Right atrium auricular region (tissue), 2 donors: ENCODE measurements at regions not wholly inside any gene's neighbourhood (a gene's known extent, or its start where the extent isn't known, plus 50 kb on each side); places are given as distances from the start of the nearest gene placed in this dataset.
"Not testable (repeated sequence)": the region's sequence is repeated elsewhere in the genome, so short reads cannot be mapped to it uniquely, and the experiment has no call there.

Experiments used
- DNase-seq: peaks from one replicate; pipeline ENCODE4 v3.0.0-alpha.2; 2019; ENCODE audit warnings: low spot score
- H3K27ac ChIP-seq, 2 donors: fragments of 200-600 bp; sonication (generic); 1 replicate in 1 of 2; 2 replicates in 1 of 2; pipeline ENCODE4 v1.5.1; 2016 to 2019
- H3K27me3 ChIP-seq, 2 donors: fragments of 200-600 bp; sonication (generic); one replicate each; pipeline versions ENCODE4 v1.5.1 to v1.6.0; 2017 to 2019
- H3K36me3 ChIP-seq: fragments of 200-600 bp; sonication (generic); one replicate; pipeline ENCODE4 v1.5.1; 2016
- H3K4me1 ChIP-seq, 2 donors: fragments of 200-600 bp; sonication (generic); one replicate each; pipeline versions ENCODE4 v1.5.1 to v1.6.0; 2017 to 2019
- H3K4me3 ChIP-seq, 2 donors: fragments of 200-600 bp; sonication (generic); 1 replicate in 1 of 2; 2 replicates in 1 of 2; pipeline ENCODE4 v1.5.1; 2017 to 2019; ENCODE audit warnings: mild to moderate bottlenecking in 1 of 2, moderate library complexity in 1 of 2
- H3K9me3 ChIP-seq, 2 donors: fragments of 200-600 bp; sonication (generic); one replicate each; pipeline ENCODE4 v1.5.1; 2019
- TF ChIP-seq, protein P1 (sequence below), 2 donors: fragments of 200-600 bp; sonication (generic); IDR thresholded peaks; one replicate each; pipeline ENCODE4 v1.5.1; 2019; ENCODE audit warnings: antibody characterized with exemption in 2 of 2

DNA sequence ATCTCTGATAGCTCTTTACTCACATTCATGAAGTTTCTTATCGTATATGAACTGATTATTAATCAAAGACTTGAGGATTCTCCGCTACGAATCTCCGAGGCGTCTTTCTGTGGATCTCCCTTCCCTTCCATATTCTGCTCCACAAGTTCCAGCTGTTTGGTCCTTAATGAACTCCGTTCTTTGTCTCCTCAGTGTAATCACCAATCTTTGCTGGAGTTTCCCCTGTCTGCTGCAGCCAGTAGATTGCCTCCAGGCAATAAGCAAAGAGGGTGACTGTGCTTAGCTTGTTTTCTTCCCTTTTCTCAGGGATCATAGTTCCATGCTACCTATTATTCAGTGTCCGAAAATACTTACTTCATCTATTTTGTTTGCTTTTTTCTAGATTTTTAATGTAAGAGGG is 169.6 kb upstream of the FOLH1 start:
- no peak for DNase-seq
- Histone ChIP-seq H3K4me3 (no peak overlapping the region), H3K27me3 (no peaks in the 10 kb centered on the region), H3K27ac (no peak overlapping the region), H3K36me3 (no peaks in the 10 kb centered on the region), H3K9me3 (no peaks in the 10 kb centered on the region), H3K4me1 (no peaks in the 10 kb centered on the region)
- TF ChIP-seq, protein P1, sequence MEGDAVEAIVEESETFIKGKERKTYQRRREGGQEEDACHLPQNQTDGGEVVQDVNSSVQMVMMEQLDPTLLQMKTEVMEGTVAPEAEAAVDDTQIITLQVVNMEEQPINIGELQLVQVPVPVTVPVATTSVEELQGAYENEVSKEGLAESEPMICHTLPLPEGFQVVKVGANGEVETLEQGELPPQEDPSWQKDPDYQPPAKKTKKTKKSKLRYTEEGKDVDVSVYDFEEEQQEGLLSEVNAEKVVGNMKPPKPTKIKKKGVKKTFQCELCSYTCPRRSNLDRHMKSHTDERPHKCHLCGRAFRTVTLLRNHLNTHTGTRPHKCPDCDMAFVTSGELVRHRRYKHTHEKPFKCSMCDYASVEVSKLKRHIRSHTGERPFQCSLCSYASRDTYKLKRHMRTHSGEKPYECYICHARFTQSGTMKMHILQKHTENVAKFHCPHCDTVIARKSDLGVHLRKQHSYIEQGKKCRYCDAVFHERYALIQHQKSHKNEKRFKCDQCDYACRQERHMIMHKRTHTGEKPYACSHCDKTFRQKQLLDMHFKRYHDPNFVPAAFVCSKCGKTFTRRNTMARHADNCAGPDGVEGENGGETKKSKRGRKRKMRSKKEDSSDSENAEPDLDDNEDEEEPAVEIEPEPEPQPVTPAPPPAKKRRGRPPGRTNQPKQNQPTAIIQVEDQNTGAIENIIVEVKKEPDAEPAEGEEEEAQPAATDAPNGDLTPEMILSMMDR (IDR thresholded peaks at IDR 0.05), result no peak

DNA sequence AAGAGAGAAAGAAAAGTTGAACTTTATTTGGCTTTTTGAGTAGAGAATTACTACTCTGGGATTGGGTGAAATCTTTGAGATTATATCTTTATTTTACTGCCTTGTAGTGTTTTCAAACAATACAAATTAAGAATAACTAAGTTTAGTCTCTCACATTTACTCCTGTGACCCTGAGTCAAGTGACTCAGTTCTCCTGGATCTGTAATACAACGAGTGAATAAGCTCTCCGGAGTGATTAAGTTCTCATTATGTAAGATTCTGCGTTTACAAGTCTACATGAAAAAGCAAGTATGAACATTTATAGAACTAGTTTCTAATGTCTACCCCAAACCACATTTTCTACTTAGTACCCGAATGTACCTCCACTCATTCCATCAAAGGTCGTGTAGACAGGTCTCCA is 165.5 kb upstream of the FOLH1 start:
- H3K27me3 ChIP-seq, H3K4me1 ChIP-seq, H3K27ac ChIP-seq, DNase-seq, H3K9me3 ChIP-seq, H3K36me3 ChIP-seq, H3K4me3 ChIP-seq: not testable (repeated sequence)

DNA sequence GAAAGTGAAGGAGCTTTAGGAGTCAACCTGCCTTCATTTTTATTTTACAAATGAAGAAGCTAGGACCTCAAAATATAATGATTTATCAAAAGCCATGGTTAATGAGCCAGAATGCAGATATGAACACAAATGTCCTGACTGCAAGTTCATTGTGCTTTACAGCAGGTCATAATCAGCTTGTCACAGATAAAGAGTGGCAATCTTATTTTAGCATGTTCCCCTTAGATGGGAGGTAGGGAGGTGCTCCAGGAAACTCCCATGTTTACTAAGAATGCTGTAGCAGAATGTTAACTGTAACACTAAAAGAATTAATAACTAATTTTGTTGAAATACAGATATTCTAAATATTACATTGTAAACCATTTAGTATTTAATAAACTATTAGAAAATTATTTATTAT is 165.0 kb upstream of the FOLH1 start:
- DNase-seq, H3K4me3 ChIP-seq, H3K27me3 ChIP-seq, H3K27ac ChIP-seq, H3K4me1 ChIP-seq, H3K36me3 ChIP-seq, H3K9me3 ChIP-seq: not testable (repeated sequence)

DNA sequence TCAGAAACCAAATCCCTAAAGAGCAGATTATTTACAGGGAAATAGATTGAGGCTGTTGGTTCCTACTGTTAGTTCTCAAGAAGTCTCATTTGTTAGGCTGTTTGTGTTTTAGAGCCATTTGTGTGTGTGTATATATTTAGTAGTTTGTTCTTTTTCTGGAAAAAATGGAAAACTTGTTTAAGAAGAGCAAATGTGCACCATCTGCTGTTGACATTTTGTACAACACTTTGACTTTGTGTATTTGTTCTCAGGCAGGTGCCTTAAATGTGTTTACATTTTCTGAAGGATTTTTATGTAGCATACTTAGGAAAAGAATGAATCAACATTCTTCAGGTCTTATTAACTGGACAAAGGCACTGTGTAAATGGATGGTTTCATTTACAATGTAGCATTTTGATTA is 163.7 kb upstream of the FOLH1 start:
- H3K9me3 ChIP-seq, H3K27ac ChIP-seq, H3K27me3 ChIP-seq, H3K4me1 ChIP-seq, DNase-seq, H3K4me3 ChIP-seq, H3K36me3 ChIP-seq: not testable (repeated sequence)
- TF ChIP-seq, protein P1 (IDR thresholded peaks at IDR 0.05), result peak in 1 of 2 donors; percentile 56

DNA sequence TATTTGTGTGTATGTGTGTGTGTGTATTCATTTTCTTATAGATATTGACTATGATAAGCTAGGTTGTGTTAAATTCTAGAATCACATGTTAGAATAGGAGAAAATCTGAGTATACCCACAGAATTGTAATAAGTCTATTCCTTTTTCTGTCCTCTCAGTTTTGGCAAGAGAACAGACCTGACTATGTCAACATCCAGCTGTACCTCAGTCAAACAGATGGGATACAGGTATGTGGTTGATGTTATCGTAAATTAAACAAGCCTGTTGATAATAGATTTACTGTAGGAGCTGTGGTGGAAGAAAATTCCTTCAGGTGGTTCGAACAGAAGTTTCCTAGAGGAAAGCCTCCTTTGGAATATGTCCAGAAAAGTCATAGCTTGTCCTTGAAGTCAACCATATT is 160.2 kb upstream of the FOLH1 start:
- H3K27me3 ChIP-seq, H3K36me3 ChIP-seq, H3K4me3 ChIP-seq, H3K4me1 ChIP-seq, H3K9me3 ChIP-seq, DNase-seq, H3K27ac ChIP-seq: not testable (repeated sequence)

DNA sequence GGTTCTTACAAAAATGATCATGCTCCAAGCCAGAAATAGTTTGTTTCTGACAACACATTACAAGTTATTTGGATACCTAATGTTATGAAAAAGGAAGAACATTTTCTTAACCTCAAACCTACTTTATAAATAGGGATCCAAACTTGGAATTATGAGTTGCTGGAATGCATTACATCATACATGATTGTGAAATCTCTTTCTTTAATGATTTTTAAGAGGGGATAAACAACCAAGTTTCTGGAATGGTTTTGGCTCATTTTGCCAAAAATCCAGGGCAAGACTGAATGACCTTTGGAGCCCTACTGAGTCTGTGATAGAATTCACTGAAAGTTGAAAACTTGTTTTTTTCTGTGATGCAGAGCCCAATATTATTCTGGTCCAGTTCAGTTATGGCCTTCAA is 157.0 kb upstream of the FOLH1 start:
- not testable (repeated sequence) for H3K27me3 ChIP-seq, H3K36me3 ChIP-seq, H3K4me1 ChIP-seq, H3K4me3 ChIP-seq, H3K9me3 ChIP-seq, H3K27ac ChIP-seq, DNase-seq

DNA sequence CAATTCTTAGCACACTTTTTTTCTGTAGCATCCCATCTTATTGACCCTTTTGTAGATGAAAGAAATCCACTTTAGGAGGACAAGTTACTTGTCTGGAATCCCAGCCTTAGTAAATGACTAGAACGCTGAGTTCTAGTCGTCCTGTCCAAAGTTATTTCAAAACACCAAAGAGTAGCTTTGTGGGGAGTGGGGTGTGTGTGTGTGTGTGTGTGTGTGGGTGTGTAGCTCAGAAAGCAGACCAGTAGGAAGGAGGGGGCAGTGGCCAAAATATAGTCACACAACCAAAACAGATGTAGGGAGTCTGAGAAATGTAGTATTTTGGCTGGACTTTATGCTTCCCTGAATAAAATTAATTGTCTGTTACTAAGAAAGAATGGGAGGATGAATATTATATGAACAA is 154.6 kb upstream of the FOLH1 start:
- not testable (repeated sequence) for H3K36me3 ChIP-seq, H3K4me1 ChIP-seq, H3K27me3 ChIP-seq, DNase-seq, H3K9me3 ChIP-seq, H3K4me3 ChIP-seq, H3K27ac ChIP-seq

DNA sequence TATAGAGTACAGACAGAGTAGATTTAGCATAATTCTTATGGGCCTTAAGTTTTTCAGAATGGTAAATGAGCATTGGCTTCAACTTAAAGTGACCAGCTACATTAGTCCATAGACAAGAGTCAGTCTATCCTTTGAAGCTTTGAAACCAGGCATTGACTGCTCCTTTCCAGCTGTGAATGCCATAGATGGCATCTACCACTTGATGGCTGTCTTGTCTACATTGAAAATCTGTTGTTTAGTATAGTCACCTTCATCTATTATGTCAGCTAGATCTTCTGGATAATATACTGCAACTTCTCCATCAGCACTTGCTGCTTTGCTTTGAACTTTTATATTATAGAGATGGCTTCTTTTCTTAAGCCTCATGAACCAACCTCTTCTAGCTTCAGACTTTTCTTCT is 146.1 kb upstream of the FOLH1 start:
- H3K4me3 ChIP-seq, H3K27ac ChIP-seq, H3K27me3 ChIP-seq, H3K36me3 ChIP-seq, H3K4me1 ChIP-seq, H3K9me3 ChIP-seq, DNase-seq: not testable (repeated sequence)

DNA sequence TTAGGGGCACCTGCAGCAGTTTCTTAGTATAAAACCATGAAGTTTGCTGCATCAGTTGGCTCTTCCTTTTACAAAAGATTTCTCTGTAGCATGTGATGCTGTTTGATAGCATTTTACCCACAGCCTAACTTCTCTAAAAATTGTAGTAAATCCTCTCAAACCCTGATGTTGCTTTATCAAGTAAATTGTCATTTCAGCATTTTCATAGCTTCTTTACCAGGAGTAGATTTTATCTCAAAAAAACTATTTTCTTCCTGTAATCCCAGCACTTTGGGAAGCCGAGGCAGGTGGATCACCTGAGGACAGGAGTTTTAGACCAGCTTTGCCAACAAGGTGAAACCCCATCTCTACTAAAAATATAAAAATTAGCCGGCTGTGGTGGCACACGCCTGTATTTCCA is 144.5 kb upstream of the FOLH1 start:
- not testable (repeated sequence) for H3K36me3 ChIP-seq, H3K4me3 ChIP-seq, H3K27ac ChIP-seq, DNase-seq, H3K9me3 ChIP-seq, H3K4me1 ChIP-seq, H3K27me3 ChIP-seq

DNA sequence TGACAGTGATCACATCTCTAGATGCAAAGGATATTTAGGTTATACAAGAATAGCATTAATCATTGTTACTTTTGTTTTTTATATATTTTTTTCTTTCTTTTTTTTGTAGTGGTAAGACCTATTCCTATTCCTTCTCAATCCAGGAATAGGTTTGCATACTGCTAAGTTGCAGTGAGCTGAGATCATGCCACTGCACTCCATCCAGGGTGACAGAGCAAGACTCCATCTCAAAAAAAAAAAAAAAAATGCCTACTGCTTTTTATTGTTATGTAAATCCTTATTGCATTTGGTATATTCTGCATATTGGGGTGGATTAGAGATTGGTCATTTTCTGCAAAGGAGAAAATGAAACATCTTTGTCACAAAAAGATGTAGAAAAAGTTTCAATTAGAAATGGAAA is 138.2 kb upstream of the FOLH1 start:
- not testable (repeated sequence) for H3K9me3 ChIP-seq, H3K4me1 ChIP-seq, H3K4me3 ChIP-seq, H3K27ac ChIP-seq, H3K36me3 ChIP-seq, DNase-seq, H3K27me3 ChIP-seq

DNA sequence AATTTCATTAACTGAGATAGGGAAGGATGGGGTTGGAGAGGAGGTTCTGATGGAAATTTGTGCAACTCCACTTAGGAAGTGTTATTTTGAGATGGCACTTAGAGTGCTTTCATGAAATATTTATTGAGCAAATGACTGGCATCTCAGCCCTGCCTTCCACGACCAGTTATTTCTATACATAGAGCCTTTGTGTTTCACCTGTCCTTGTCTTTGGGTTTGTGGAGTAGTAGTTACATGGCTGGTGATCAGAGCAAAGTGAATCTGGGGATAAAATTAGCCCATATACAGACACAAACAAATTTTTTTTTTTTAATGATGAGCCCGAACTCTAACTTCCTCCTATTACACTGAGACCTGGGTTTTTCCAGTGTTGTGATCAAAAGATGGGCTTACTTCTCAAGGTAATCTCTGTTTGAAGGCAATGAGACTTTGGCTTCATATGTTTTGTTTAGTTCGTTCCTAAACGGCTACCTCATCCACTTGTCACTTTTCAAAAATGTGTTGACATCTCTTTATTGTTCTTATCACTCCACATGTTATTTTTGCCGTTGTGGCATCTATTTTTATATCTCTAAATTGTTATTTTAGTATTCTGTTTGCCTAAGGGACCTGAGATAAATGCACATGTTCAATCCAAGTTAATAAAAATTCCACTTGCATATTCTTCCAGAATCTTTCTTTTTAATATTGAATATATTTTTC is 120.2 kb upstream of the FOLH1 start:
- H3K4me3 ChIP-seq, DNase-seq, H3K27me3 ChIP-seq, H3K4me1 ChIP-seq, H3K36me3 ChIP-seq, H3K9me3 ChIP-seq, H3K27ac ChIP-seq: not testable (repeated sequence)

DNA sequence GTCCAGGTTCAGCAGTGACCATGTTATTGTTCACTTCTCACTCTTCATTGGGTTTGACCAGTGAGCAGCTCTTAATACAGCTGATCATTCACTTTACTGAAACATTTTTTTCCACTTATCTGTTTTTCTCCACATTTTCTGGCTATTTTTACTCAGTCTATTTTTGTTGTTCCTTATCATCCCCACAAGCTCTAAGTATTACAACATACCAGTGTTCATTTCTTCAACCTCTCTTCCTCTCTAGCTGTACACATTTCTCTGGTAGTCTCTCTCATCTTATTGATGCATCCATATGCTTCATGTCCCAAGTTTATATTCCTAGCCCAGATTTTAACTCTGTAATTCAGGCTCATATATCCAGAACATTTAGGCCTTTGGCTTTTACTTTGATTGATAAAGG is 119.4 kb upstream of the FOLH1 start:
- H3K4me3 ChIP-seq, DNase-seq, H3K27me3 ChIP-seq: not testable (repeated sequence)

DNA sequence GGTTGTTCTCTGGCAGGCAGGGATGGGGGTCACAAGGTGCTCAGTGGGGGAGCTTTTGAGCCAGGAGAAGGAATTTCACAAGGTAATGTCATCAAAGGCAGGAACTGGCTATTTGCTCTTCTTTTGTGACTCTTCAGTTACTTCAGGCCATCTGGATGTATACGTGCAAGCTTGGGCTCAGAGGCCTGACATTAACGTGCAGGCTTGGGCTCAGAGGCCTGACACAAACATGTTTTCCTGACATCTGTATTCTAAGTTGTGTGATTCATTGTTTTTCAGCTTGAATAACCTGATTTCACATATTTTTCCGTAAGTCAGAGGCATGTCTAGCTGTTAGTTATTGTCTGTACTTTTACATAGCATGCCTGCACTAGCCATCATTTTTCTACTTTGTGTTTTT is 118.2 kb upstream of the FOLH1 start:
- H3K27me3 ChIP-seq, H3K4me1 ChIP-seq, H3K4me3 ChIP-seq, H3K27ac ChIP-seq, DNase-seq, H3K9me3 ChIP-seq, H3K36me3 ChIP-seq: not testable (repeated sequence)

More for the DNA sequence above, 119.4 kb upstream of the FOLH1 start:
- H3K9me3 ChIP-seq, H3K4me1 ChIP-seq, H3K36me3 ChIP-seq, H3K27ac ChIP-seq: not testable (repeated sequence)
